ENCODE measurements at regions not wholly inside any gene's neighbourhood (a gene's known extent, or its start where the extent isn't known, plus 50 kb on each side); places are given as distances from the start of the nearest gene placed in this dataset.

DNA sequence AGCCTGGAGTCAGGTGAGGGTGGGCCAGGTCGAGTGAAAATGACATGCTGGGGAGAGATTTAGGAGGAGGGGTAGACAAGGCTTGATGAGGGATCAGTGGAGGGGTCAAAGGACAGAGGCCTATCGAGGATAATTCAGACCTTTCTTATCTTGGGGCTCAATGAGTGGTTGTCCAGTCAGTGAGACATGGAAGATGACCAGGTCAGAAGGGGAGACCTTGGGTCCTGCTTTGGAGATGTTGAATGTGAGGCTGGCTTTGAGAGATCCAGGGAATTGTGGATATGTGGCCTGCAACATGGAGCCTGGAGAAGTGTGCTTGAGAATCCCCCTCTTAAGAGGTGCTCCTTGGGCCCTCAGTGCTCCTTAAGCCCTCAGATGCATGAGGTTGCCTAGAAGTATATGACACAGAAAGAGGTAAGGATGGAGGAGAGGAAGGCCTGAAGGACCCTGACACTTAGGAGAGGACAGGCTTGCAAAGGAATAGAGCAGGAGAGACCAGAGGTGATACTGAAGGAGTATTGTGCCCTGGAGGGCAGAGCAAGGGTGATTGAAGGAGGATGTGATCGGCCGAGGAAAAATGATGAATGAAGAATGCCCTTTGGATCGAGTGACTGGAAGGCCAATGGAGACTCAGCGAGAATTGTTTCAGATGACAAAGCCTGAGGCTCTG lies 129.8 kb upstream of the GPR26 start:
- no peak for FAIRE-seq

DNA sequence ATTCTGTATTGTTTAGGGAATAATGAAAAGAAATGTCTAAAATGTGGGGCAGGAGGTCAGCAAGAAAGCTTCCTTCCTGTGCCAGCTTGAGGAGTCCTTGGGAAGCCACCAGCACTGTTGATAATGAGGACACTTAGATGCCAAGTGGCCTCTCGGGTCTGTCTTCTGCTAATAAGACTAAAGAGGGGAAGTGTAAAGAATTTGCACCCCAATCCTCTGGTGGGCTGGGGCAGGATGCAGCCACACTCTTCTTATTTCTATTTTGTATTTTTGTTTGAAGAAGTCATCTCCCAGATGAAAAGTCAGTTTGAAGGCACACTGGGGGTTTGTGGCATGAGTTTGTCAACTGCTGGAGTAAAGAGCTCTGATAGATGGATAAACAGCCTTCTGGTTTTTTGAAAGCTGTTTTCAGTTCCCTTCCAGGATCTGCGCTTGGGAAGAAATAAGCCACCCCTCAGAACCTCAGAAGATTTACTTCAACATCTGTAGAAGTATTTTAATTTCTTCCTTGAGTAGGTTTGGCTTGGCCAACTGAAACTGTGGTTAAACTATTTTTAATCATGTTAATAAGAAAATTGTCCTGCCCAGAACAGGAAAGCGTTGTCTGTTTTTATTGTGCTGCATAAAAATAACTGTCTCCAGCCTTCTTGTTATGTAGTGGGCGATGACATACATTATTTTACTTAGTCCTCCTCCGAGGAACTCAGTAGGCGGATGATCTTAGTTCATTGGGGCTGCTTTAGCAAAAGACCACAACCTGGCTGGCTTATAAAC lies 128.8 kb upstream of the GPR26 start:
- FAIRE-seq, result no peak

GRCh38 chr10:123538401-123539320 lies 127.5 kb upstream of the GPR26 start:
- FAIRE-seq, result no peak

DNA sequence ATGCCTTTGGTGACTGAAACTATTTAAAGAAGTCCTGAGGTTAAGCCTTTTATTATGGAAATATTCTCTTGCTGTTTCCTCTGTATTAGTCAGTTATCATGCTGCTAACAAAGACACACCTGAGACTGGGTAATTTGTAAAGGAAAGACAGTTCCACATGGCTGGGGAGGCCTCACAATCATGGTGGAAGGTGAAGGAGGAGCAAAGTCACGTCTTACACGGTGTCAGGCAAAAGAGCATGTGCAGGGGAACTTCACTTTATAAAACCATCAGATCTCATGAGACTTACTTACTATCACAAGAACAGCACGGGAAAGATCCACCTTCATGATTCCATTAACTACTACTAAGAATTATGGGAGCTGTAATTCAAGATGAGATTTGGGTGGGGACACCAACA lies 121.2 kb upstream of the GPR26 start:
- no peak for FAIRE-seq

- no peak for FAIRE-seq
Observed at GRCh38 chr10:123548770-123549169, 117.4 kb upstream of the GPR26 start.

- no peak for FAIRE-seq
Observed at GRCh38 chr10:123549761-123550454, 116.2 kb upstream of the GPR26 start.

GRCh38 chr10:123550675-123551096 lies 115.5 kb upstream of the GPR26 start:
- FAIRE-seq, result no peak

DNA sequence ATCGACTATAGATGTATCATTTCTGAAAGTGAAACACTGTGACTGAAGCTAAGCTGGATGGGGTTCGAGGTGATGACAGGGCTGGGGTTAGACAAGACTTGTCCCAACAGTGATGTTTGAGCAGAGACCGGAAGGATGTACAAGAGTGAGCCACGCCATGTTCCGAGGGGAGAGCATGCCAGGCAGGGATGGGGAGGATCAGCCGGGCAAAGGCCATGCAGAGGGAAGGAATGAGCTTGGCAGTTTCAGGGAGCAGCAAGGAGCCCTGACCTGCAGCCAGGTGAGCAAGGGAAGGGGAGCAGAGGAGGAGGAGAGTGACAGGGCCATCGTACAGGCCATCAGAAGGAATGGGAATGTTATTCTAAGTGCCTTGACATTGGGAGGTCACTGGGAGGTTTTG lies 114.9 kb upstream of the GPR26 start:
- no peak for FAIRE-seq

DNA sequence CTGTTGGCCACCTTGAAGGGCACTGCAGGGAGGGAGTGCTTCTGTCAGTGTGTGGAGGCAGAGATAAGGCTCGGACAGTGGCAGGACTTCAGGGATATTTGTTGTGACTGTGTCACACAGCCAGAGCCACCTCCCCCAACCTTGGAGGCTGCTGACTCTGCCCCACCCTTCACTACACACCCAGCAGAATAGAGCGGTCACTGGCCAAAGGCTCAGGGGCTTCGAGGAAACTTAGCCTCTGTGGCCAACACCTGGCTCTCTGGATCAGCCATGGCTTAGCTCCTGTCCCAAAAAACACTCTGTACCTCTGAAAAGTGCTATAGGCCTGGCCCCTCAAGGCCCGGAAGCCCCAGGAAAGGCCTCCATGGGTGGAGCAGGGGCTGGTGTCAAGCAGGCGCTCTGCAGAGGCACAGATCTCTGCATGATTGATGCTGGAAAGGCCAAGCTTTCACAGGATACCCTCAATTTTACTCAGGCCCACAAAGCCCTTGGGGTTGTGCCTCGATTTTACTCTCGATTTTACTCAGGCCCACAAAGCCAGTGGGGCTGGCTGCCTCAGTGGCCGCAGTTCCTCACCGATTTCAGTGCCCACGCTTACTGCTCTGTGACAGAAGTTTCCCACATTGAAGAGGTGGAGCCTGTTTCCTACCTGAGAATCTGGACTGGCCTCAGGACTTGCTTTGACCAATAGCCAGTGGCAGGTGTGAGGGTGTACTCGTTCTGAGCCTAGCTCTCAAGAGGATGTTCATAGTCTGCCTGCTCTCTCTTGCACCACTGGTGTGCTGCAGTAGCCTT lies 113.2 kb upstream of the GPR26 start:
- FAIRE-seq, result no peak

DNA sequence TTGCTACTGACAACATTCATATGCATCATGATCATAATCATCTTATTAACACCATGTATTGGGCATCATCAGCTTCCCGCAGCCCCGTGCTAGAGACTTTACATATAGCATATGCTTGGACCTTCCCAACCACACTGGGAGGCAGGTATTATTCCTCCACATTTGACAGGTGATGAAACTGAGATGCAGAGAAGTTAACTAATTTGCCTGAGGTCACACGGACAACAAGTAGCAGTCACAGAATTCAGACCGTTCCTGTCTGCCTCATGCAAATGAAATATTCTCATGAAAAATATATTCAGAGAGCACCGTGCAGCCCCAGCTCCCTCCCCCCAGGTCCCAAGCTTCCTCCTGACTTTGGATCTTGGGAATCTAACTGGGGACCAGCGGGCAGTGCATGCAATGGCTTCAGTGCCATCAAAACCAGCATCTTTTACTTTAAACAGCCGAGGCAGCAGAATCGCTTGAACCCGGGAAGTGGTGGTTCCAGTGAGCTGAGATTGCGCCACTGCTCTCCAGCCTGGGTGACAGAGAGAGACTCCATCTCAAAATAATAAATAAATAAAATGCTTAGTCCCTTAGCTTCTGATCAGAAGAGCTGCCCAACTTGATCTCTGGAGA lies 112.2 kb upstream of the GPR26 start:
- no peak for FAIRE-seq

- FAIRE-seq, result no peak
Observed at GRCh38 chr10:123554656-123555055, 111.5 kb upstream of the GPR26 start.

GRCh38 chr10:123555616-123556015 lies 110.5 kb upstream of the GPR26 start:
- no peak for FAIRE-seq

GRCh38 chr10:123556049-123556448 lies 110.1 kb upstream of the GPR26 start:
- FAIRE-seq, result no peak

DNA sequence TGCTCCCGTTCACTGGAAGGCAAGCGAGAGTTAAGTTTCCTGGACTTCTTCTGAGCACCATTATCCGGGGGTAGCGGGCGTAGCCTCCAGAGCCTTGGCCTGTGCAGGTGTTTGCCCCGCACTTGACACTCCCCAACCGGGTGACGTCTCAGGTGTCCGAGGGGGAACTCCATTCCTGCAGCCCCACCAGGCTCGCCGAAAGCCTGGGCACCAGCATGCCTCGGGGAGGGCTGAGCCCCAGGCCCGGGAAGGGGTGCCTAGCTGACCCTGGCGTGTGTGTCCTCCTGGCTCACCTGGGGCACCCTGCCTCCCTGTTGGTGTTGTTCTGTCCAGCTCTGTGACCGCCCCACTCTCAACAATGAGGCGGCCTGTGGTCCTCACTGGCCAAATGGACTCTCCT lies 109.4 kb upstream of the GPR26 start:
- FAIRE-seq, result no peak

DNA sequence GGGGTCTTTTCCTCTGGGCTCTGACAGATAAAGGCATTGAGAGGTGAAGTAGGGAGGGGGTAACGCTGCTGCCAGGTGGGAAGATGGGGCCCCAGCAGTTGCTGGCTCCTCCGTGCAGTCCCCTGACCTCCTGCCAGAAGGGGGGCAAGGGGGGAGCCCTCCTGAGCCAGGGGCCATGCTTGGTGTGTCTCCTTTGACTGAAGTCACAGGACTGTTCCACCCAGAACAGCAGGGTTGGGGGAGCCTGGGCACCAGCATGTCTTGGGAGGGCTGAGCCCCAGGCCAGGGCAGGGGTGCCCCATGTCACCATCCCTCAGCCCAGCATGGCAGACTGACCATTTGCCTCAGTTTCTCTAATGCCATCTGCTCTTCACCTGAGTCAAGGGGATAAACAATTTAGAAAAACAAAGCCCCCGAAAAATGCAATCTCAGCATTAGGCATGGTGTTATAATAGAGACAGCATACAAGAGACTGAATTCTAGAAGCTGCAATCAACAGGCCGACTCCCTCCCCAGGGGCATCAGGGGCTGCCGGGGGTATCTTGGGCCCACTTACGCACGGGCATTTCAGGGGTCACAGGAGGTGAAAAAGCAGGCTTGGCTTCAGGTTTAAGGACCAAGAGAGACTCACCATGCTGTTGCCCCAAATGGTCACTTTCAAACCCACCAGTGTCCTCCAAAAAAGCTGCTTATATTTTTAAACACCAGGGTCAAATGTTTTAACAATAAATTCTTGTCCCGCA lies 108.6 kb upstream of the GPR26 start:
- FAIRE-seq, result no peak

DNA sequence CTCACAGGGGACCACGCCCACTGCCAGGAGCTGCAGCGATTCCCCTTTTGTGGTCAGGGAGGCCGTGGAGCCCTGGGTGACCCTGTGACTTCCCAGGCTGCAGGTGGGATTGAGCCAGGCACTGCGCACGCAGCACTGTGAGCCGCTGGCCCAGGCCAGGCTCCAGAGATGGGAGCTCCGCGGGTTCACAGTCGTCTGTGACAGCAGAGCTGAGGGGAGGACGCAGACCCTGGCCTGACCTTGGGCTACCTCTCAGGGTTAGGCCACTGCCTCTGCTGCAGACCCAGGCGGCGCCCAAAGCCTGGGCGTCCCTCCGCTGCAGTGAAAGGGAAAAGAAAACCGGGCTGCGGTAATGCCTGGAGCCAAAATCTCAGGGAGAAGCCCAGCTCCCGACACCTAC lies 107.5 kb upstream of the GPR26 start:
- FAIRE-seq, result no peak

DNA sequence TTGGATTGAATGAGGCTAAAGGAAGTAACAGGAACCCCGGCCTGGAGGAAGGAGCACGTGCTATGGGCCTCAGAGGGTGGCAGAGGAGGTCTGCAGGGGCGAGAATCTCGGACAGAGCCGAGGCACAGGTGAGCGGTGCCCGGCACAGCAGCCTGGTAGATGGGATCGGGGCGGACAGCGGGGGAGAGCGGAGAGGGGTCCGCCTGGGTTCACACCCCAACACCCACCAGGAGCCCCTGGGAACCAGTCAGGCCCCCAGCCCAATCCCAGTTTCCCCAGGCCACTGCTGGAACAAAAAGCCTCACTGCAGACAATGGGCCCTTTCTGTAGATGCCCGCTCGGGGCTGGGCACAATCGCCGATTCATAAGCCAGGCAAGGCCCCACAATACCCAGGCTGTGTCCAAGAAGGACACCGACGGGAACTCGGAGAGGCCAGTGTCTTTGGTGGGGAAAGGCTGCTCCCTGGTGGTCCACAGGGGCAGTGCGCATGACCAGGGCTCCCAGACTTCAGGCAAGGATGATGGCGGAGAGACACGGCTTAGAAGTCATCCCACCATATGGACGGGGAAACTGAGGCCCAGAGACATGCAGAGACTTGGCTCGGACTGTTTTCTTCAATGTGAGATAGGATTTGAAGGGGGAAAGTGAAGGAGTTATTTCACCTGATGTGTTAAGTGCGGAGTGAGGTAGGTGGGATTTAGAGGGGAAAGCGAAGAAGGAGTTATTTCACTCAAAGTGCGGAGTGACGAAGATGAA lies 106.9 kb upstream of the GPR26 start:
- FAIRE-seq, result no peak

DNA sequence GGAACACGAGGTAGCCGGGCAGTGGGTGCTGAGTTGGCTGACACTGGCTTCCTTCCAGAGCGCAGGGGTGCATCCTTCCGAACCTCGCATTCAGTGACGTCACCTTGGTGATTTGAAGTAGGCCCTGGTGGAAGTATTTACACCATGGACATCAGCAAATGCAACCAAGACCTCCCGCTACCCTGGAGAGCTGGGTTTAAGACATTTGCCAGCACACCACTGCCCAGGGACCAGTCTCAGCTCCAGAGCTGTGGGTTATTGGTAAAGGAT lies 106.4 kb upstream of the GPR26 start:
- FAIRE-seq, result no peak

- FAIRE-seq, result no peak
Observed at GRCh38 chr10:123560301-123561140, 105.6 kb upstream of the GPR26 start.

GRCh38 chr10:123561141-123561440 lies 105.1 kb upstream of the GPR26 start:
- no peak for FAIRE-seq
